ENCODE measurements at regions not wholly inside any gene's neighbourhood (a gene's known extent, or its start where the extent isn't known, plus 50 kb on each side); places are given as distances from the start of the nearest gene placed in this dataset.

DNA sequence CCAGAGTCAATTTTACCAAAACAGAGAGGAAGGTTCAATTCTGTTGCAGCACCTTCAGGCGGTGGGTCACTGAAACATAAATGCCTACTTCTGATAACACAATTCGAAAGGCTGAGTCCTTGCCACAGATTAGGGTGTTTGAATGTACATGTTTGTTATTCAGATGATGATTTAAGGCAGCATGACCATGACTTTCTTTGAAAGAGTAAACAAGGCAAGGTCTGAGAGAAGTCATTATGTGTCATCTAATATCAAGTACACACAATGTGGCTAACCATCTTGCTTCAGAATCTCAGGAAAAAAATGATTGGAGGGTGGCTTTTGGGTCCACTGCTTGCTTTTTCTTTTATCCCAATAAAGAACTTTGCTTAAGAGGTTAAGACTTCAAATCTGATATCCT, 457.5 kb downstream of the TAF11L14 start:
- Mint-ChIP-seq H3K4me3 (no peak overlapping the region), H3K36me3 (no peaks in the 10 kb centered on the region), H3K27ac (no peak overlapping the region), H3K27me3 (ENCODE audit: low read depth in 3 of 3) (no peaks in the 10 kb centered on the region), H3K4me1 (peaks cover 24% of the 10 kb centered on the region), H3K9me3 (peaks cover 0 to 9% (median 7%) of the 10 kb centered on the region in 7 donors)
- H3K79me2 ChIP-seq (ENCODE audit: insufficient read depth, low read length) = no peaks in the 10 kb centered on the region
- no peaks in the 10 kb centered on the region for H4K20me1 ChIP-seq (ENCODE audit: insufficient read depth, low read length)
- no peaks in the 10 kb centered on the region for H3K36me3 ChIP-seq (replicated peaks in 1 of 2; ENCODE audit: control insufficient read depth in 1 of 2, insufficient read depth in 2 of 2, low read length in 2 of 2)
- no peaks in the 10 kb centered on the region for H3K4me1 ChIP-seq (ENCODE audit: control insufficient read depth in 1 of 2, insufficient read depth in 2 of 2, low read length in 2 of 2)
- TF ChIP-seq, protein P1, sequence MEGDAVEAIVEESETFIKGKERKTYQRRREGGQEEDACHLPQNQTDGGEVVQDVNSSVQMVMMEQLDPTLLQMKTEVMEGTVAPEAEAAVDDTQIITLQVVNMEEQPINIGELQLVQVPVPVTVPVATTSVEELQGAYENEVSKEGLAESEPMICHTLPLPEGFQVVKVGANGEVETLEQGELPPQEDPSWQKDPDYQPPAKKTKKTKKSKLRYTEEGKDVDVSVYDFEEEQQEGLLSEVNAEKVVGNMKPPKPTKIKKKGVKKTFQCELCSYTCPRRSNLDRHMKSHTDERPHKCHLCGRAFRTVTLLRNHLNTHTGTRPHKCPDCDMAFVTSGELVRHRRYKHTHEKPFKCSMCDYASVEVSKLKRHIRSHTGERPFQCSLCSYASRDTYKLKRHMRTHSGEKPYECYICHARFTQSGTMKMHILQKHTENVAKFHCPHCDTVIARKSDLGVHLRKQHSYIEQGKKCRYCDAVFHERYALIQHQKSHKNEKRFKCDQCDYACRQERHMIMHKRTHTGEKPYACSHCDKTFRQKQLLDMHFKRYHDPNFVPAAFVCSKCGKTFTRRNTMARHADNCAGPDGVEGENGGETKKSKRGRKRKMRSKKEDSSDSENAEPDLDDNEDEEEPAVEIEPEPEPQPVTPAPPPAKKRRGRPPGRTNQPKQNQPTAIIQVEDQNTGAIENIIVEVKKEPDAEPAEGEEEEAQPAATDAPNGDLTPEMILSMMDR (IDR thresholded peaks at IDR 0.05) = no peak
- no peak for DNase-seq
- H2AFZ ChIP-seq (ENCODE audit: insufficient read depth, low read depth, low read length, poor library complexity, severe bottlenecking) = no peak overlapping the region
- H3K4me3 ChIP-seq (replicated peaks in 1 of 3; ENCODE audit: low read depth in 2 of 3, low read length in 3 of 3) = no peak overlapping the region
- no CpG with 5 or more reads among the region's 2 CpGs for WGBS (ENCODE audit: insufficient coverage)
- no peaks in the 10 kb centered on the region for H3K27me3 ChIP-seq (ENCODE audit: control insufficient read depth in 2 of 2, insufficient read depth in 2 of 2, low read length in 2 of 2)
- H3K9ac ChIP-seq (ENCODE audit: insufficient read depth, low read length, poor library complexity, severe bottlenecking) = no peak overlapping the region
- no peak overlapping the region for H3K27ac ChIP-seq (ENCODE audit: low read depth in 1 of 2, low read length in 2 of 2)
- H3K4me2 ChIP-seq (replicated peaks; ENCODE audit: extremely low read depth, low read length, poor library complexity, severe bottlenecking) = no peak overlapping the region
- H3K9me3 ChIP-seq (replicated peaks in 1 of 2; ENCODE audit: control insufficient read depth in 1 of 2, insufficient read depth in 1 of 2, low read length in 2 of 2) = peaks cover 0 to 5% of the 10 kb centered on the region in 2 donors
- intact Hi-C loops (cut with micrococcal nuclease) = no loop called here

DNA sequence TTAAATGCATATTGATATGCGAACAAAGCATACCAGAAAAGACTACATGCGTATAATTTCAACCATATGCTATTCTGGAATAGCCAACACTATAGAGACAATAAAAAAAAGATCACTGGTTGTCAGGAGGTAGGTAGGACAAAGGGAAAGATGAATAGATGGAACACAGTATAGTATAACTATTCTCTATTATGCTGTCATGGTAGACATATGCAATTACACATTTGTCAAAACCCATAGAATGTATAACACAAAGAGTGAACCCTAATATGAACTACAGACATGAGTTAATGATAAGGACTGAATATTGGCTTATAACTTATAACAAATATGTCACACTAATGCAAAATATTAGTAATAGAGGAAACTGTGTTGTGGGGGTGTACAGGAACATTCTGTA, 460.8 kb downstream of the TAF11L14 start:
- no CpG with 5 or more reads among the region's 2 CpGs for WGBS (ENCODE audit: insufficient coverage)

More for the DNA sequence above, 460.8 kb downstream of the TAF11L14 start:
- no peak for DNase-seq
- H3K79me2 ChIP-seq (ENCODE audit: insufficient read depth, low read length) = no peaks in the 10 kb centered on the region
- H3K4me2 ChIP-seq (replicated peaks; ENCODE audit: extremely low read depth, low read length, poor library complexity, severe bottlenecking) = no peak overlapping the region
- Mint-ChIP-seq H3K27me3 (ENCODE audit: low read depth in 3 of 3) (peaks cover 0 to 2% (median 0%) of the 10 kb centered on the region in 3 donors), H3K9me3 (peaks cover 0 to 2% (median 0%) of the 10 kb centered on the region in 7 donors), H3K36me3 (no peaks in the 10 kb centered on the region), H3K4me3 (no peak overlapping the region), H3K27ac (no peak overlapping the region), H3K4me1 (peaks cover 24% of the 10 kb centered on the region)
- H2AFZ ChIP-seq (ENCODE audit: insufficient read depth, low read depth, low read length, poor library complexity, severe bottlenecking) = no peak overlapping the region
- no peaks in the 10 kb centered on the region for H3K36me3 ChIP-seq (replicated peaks in 1 of 2; ENCODE audit: control insufficient read depth in 1 of 2, insufficient read depth in 2 of 2, low read length in 2 of 2)
- no peaks in the 10 kb centered on the region for H4K20me1 ChIP-seq (ENCODE audit: insufficient read depth, low read length)
- H3K27ac ChIP-seq (ENCODE audit: low read depth in 1 of 2, low read length in 2 of 2) = no peak overlapping the region
- intact Hi-C loops (cut with micrococcal nuclease) = no loop called here
- H3K27me3 ChIP-seq (ENCODE audit: control insufficient read depth in 2 of 2, insufficient read depth in 2 of 2, low read length in 2 of 2) = no peaks in the 10 kb centered on the region
- H3K9ac ChIP-seq (ENCODE audit: insufficient read depth, low read length, poor library complexity, severe bottlenecking) = no peak overlapping the region
- H3K4me3 ChIP-seq (replicated peaks in 1 of 3; ENCODE audit: low read depth in 2 of 3, low read length in 3 of 3) = no peak overlapping the region
- TF ChIP-seq, protein P1 (IDR thresholded peaks at IDR 0.05) = no peak
- no peaks in the 10 kb centered on the region for H3K4me1 ChIP-seq (ENCODE audit: control insufficient read depth in 1 of 2, insufficient read depth in 2 of 2, low read length in 2 of 2)
- no peaks in the 10 kb centered on the region for H3K9me3 ChIP-seq (replicated peaks in 1 of 2; ENCODE audit: control insufficient read depth in 1 of 2, insufficient read depth in 1 of 2, low read length in 2 of 2)

Measured in CD14-positive monocyte (primary cell).